ENCODE measurements at regions not wholly inside any gene's neighbourhood (a gene's known extent, or its start where the extent isn't known, plus 50 kb on each side); places are given as distances from the start of the nearest gene placed in this dataset.

GRCh38 chr10:44294726-44295412 is 90.0 kb downstream of the CXCL12 start:
- TF ChIP-seq CTCF (IDR thresholded peaks at IDR 0.05; ENCODE audit: low read depth, low read length) (no peak), EZH2phosphoT487 (IDR thresholded peaks at IDR 0.05; ENCODE audit: low read depth) (no peak)
